HepG2 (cell line): ENCODE measurements at regions not wholly inside any gene's neighbourhood (a gene's known extent, or its start where the extent isn't known, plus 50 kb on each side); places are given as distances from the start of the nearest gene placed in this dataset.

ENCODE experiments used
- ATAC-seq: fragments of 200-7000 bp; cut with Tn5 transposase; 3 replicates; pipeline ENCODE4 v1.9.1; 2020; ENCODE audit warnings: mild to moderate bottlenecking, moderate library complexity
- BruUV-seq: library from RNA; stranded (reverse); fragments of 400-500 nt; replicated peaks from 2 replicates; lab custom pipeline; 2021; lab: Mats Ljungman, UMichigan
- CTCF ChIA-PET: fragments of 300-600 bp; formaldehyde crosslinking; extraction: SDS; loops from one replicate; lab custom pipeline; 2021; ENCODE audit warnings: low total read pairs, inconsistent platforms, low intra/inter-chr PET ratio; lab: Yijun Ruan, JAX
- POLR2A ChIA-PET: fragments of 350-600 bp; sonication (Branson Sonifier 250); formaldehyde crosslinking; loops from one replicate; lab custom pipeline; 2020; ENCODE audit warnings: antibody characterized with exemption, inconsistent platforms; lab: Yijun Ruan, JAX
- DNase-seq: peaks from one replicate; pipeline ENCODE4 v3.0.0-alpha.2; 2015; ENCODE audit warnings: low spot score
- FAIRE-seq: peaks from 3 replicates; lab custom pipeline; 2011; peaks lifted over from hg19 to GRCh38; lab: Jason Lieb, UNC
- H2AFZ ChIP-seq: one replicate; pipeline ENCODE4 v1.6.1; 2011; ENCODE audit warnings: low read length, inconsistent platforms
- H3K27ac ChIP-seq: fragments of 300-600 bp; 3 replicates; pipeline ENCODE4 v1.8.0; 2011; ENCODE audit warnings: mixed run types, mild to moderate bottlenecking, mixed read lengths, low read length, inconsistent platforms; ENCODE audit not compliant: insufficient read depth; ENCODE audit errors: extremely low read length
- H3K27me3 ChIP-seq, 2 experiments: fragments of 200-600 bp in 1 of 2; 2 replicates in 1 of 2; 3 replicates in 1 of 2; pipeline versions ENCODE4 v1.6.0 to v1.8.0; 2011; ENCODE audit warnings: low read length in 2 of 2, mild to moderate bottlenecking in 2 of 2, moderate library complexity in 2 of 2, inconsistent platforms in 1 of 2; ENCODE audit not compliant: insufficient read depth in 2 of 2, control insufficient read depth in 1 of 2
- H3K36me3 ChIP-seq, 2 experiments: fragments of 200-600 bp in 1 of 2; replicated peaks in 1 of 2; 2 replicates in 1 of 2; 3 replicates in 1 of 2; pipeline versions ENCODE4 v1.5.1 to v1.8.0; 2011; ENCODE audit warnings: low read length in 2 of 2, inconsistent platforms in 1 of 2; ENCODE audit not compliant: insufficient read depth in 2 of 2, control insufficient read depth in 1 of 2
- H3K4me1 ChIP-seq: 2 replicates; pipeline ENCODE4 v1.5.1; 2012; ENCODE audit warnings: low read length, inconsistent platforms; ENCODE audit not compliant: insufficient read depth
- H3K4me2 ChIP-seq: 2 replicates; pipeline ENCODE4 v1.6.0; 2011; ENCODE audit warnings: low read depth, low read length, inconsistent platforms
- H3K4me3 ChIP-seq, 3 experiments: fragments of 200-600 bp in 1 of 3; sonication (generic), shearing (Covaris generic) in 1 of 3; replicated peaks in 1 of 3; 2 replicates each; pipeline ENCODE4 v1.5.1; 2011 to 2016; ENCODE audit warnings: low read length in 3 of 3, inconsistent platforms in 2 of 3, low read depth in 2 of 3, mild to moderate bottlenecking in 2 of 3, control low read depth in 1 of 3, mixed read lengths in 1 of 3; ENCODE audit not compliant: insufficient read depth in 1 of 3
- H3K79me2 ChIP-seq: one replicate; pipeline ENCODE4 v1.6.1; 2011; ENCODE audit warnings: low read length, inconsistent platforms; ENCODE audit not compliant: insufficient read depth
- H3K9ac ChIP-seq: 2 replicates; pipeline ENCODE4 v1.6.0; 2011; ENCODE audit warnings: mild to moderate bottlenecking, low read depth, low read length, inconsistent platforms; ENCODE audit not compliant: insufficient read depth
- H3K9me3 ChIP-seq: 2 replicates; pipeline ENCODE4 v1.5.1; 2012; ENCODE audit warnings: mild to moderate bottlenecking, low read length
- H4K20me1 ChIP-seq: 2 replicates; pipeline ENCODE4 v1.6.0; 2011; ENCODE audit warnings: inconsistent platforms, mild to moderate bottlenecking, low read length, moderate library complexity; ENCODE audit not compliant: insufficient read depth
- HOXA3 ChIP-seq: sonication (generic); formaldehyde crosslinking; IDR thresholded peaks from 2 replicates; pipeline ENCODE4 v1.5.0; 2020; ENCODE audit warnings: missing genetic modification reagents
- IKZF4 ChIP-seq: sonication (generic); formaldehyde crosslinking; IDR thresholded peaks from 2 replicates; pipeline ENCODE4 v1.5.1; 2020; ENCODE audit warnings: borderline replicate concordance, mild to moderate bottlenecking, low read depth, missing genetic modification reagents; ENCODE audit errors: not compliant biosample characterization
- NR1H2 ChIP-seq: sonication (generic); formaldehyde crosslinking; IDR thresholded peaks from 2 replicates; pipeline ENCODE4 v1.8.1; 2022; ENCODE audit warnings: low read depth, missing genetic modification reagents, borderline replicate concordance
- RFX3 ChIP-seq: IDR thresholded peaks from 2 replicates; pipeline ENCODE4 v1.6.1; 2016; ENCODE audit warnings: missing biosample characterization, missing genetic modification reagents
- ZNF510 ChIP-seq: sonication (generic); formaldehyde crosslinking; IDR thresholded peaks from 2 replicates; pipeline ENCODE4 v1.4.0; 2020; ENCODE audit warnings: low read depth, mild to moderate bottlenecking, missing genetic modification reagents
- ZNF614 ChIP-seq: IDR thresholded peaks from 2 replicates; pipeline ENCODE4 v1.6.1; 2018; ENCODE audit warnings: missing biosample characterization, missing genetic modification reagents, inconsistent platforms, borderline replicate concordance
- WGBS: methylation state at CpG from one replicate; pipeline ENCODE4 v1.1.6; 2017; ENCODE audit warnings: low lambda C conversion rate; 5-methylcytosine and 5-hydroxymethylcytosine counted together
- in situ Hi-C: cut with HindIII; loops from 2 replicates; pipeline ENCODE4 v1.10.0; 2017; ENCODE audit warnings: low pct_unique_long_range_greater_than_20kb; ENCODE audit not compliant: extremely low pct_ligation_motif_present
- intact Hi-C: fragments of 100-400 bp; cut with micrococcal nuclease; formaldehyde crosslinking; loops from one replicate; pipeline ENCODE4 v1.10.0; 2022; ENCODE audit not compliant: unreplicated experiment
- TF ChIP-seq, protein P1 (sequence below): sonication (generic); formaldehyde crosslinking; IDR thresholded peaks from 2 replicates; pipeline ENCODE4 v1.9.0; 2021; ENCODE audit warnings: mild to moderate bottlenecking, missing genetic modification reagents
- TF ChIP-seq, protein P2 (sequence below): sonication (generic); formaldehyde crosslinking; IDR thresholded peaks from 2 replicates; pipeline ENCODE4 v1.5.1; 2020; ENCODE audit warnings: mild to moderate bottlenecking, missing genetic modification reagents, borderline replicate concordance
- TF ChIP-seq, protein P3 (sequence below): sonication (generic); formaldehyde crosslinking; IDR thresholded peaks from 2 replicates; pipeline ENCODE4 v1.4.0; 2020; ENCODE audit warnings: missing genetic modification reagents
- TF ChIP-seq, protein P4 (sequence below): IDR thresholded peaks from 2 replicates; pipeline ENCODE4 v1.4.0; 2020; ENCODE audit warnings: mild to moderate bottlenecking, missing genetic modification reagents

DNA sequence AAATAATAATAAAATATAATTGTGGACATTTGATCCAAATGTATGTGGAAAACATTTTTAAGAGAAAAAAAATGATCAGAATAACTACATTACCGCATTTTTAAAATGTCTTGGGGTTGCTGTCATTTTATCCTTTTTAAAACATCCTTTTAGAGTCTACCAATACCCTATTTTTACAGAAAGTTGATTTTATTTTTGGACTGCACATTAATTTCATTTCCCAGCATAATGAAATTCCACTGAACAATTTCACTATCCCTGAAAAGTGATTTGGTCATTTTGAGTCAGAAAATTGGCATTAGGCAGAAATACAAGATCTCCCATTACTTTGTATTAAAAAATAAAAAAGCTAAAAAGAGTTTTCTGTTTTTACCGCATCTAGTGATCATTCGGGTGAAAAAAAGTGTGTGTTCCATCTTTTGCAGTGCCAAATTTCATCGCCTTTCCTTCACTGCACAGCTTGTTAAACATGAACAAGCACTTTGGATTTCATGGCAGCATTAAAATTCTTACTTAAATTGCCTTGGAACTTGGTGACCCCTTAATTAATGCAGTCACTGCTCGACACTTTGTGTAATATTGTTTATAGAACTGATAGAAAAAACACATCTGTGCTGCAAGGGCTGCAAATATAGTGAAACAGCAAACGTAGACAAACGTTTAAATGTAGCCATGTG, 611.7 kb downstream of the TSN start:
- Histone ChIP-seq H3K4me1 (no peaks in the 10 kb centered on the region), H4K20me1 (no peaks in the 10 kb centered on the region), H3K27me3 (no peaks in the 10 kb centered on the region), H3K4me2 (no peak overlapping the region), H3K9ac (no peak overlapping the region), H2AFZ (no peak overlapping the region), H3K4me3 (no peak overlapping the region), H3K36me3 (no peaks in the 10 kb centered on the region), H3K27ac (no peak overlapping the region), H3K79me2 (no peaks in the 10 kb centered on the region), H3K9me3 (no peaks in the 10 kb centered on the region)
- intact Hi-C loops = no loop called here
- BruUV-seq = no TSS peak
- in situ Hi-C loops = no loop called here
- FAIRE-seq = no peak
- WGBS = 21% methylated on average over 7 of the region's 7 CpGs
- no peak for DNase-seq
- ChIA-PET POLR2A (no interaction called here), CTCF (no interaction called here)
- ATAC-seq = no peak
- TF ChIP-seq, protein P1, sequence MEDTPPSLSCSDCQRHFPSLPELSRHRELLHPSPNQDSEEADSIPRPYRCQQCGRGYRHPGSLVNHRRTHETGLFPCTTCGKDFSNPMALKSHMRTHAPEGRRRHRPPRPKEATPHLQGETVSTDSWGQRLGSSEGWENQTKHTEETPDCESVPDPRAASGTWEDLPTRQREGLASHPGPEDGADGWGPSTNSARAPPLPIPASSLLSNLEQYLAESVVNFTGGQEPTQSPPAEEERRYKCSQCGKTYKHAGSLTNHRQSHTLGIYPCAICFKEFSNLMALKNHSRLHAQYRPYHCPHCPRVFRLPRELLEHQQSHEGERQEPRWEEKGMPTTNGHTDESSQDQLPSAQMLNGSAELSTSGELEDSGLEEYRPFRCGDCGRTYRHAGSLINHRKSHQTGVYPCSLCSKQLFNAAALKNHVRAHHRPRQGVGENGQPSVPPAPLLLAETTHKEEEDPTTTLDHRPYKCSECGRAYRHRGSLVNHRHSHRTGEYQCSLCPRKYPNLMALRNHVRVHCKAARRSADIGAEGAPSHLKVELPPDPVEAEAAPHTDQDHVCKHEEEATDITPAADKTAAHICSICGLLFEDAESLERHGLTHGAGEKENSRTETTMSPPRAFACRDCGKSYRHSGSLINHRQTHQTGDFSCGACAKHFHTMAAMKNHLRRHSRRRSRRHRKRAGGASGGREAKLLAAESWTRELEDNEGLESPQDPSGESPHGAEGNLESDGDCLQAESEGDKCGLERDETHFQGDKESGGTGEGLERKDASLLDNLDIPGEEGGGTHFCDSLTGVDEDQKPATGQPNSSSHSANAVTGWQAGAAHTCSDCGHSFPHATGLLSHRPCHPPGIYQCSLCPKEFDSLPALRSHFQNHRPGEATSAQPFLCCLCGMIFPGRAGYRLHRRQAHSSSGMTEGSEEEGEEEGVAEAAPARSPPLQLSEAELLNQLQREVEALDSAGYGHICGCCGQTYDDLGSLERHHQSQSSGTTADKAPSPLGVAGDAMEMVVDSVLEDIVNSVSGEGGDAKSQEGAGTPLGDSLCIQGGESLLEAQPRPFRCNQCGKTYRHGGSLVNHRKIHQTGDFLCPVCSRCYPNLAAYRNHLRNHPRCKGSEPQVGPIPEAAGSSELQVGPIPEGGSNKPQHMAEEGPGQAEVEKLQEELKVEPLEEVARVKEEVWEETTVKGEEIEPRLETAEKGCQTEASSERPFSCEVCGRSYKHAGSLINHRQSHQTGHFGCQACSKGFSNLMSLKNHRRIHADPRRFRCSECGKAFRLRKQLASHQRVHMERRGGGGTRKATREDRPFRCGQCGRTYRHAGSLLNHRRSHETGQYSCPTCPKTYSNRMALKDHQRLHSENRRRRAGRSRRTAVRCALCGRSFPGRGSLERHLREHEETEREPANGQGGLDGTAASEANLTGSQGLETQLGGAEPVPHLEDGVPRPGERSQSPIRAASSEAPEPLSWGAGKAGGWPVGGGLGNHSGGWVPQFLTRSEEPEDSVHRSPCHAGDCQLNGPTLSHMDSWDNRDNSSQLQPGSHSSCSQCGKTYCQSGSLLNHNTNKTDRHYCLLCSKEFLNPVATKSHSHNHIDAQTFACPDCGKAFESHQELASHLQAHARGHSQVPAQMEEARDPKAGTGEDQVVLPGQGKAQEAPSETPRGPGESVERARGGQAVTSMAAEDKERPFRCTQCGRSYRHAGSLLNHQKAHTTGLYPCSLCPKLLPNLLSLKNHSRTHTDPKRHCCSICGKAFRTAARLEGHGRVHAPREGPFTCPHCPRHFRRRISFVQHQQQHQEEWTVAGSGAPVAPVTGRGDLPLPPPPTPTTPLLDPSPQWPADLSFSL (CRISPR knock-in tag) = no peak
- TF ChIP-seq RFX3 (CRISPR knock-in tag) (no peak), NR1H2 (CRISPR knock-in tag) (no peak), ZNF614 (CRISPR knock-in tag) (no peak), HOXA3 (CRISPR knock-in tag) (no peak), IKZF4 (CRISPR knock-in tag) (no peak), ZNF510 (CRISPR knock-in tag) (no peak)
- TF ChIP-seq, protein P2, sequence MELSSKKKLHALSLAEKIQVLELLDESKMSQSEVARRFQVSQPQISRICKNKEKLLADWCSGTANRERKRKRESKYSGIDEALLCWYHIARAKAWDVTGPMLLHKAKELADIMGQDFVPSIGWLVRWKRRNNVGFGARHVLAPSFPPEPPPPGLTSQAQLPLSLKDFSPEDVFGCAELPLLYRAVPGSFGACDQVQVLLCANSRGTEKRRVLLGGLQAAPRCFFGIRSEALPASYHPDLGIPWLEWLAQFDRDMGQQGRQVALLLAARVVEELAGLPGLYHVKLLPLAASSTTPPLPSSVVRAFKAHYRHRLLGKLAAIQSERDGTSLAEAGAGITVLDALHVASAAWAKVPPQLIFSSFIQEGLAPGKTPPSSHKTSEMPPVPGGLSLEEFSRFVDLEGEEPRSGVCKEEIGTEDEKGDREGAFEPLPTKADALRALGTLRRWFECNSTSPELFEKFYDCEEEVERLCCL (CRISPR knock-in tag) = no peak
- TF ChIP-seq, protein P3, sequence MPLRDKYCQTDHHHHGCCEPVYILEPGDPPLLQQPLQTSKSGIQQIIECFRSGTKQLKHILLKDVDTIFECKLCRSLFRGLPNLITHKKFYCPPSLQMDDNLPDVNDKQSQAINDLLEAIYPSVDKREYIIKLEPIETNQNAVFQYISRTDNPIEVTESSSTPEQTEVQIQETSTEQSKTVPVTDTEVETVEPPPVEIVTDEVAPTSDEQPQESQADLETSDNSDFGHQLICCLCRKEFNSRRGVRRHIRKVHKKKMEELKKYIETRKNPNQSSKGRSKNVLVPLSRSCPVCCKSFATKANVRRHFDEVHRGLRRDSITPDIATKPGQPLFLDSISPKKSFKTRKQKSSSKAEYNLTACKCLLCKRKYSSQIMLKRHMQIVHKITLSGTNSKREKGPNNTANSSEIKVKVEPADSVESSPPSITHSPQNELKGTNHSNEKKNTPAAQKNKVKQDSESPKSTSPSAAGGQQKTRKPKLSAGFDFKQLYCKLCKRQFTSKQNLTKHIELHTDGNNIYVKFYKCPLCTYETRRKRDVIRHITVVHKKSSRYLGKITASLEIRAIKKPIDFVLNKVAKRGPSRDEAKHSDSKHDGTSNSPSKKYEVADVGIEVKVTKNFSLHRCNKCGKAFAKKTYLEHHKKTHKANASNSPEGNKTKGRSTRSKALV (CRISPR knock-in tag) = no peak
- TF ChIP-seq, protein P4, sequence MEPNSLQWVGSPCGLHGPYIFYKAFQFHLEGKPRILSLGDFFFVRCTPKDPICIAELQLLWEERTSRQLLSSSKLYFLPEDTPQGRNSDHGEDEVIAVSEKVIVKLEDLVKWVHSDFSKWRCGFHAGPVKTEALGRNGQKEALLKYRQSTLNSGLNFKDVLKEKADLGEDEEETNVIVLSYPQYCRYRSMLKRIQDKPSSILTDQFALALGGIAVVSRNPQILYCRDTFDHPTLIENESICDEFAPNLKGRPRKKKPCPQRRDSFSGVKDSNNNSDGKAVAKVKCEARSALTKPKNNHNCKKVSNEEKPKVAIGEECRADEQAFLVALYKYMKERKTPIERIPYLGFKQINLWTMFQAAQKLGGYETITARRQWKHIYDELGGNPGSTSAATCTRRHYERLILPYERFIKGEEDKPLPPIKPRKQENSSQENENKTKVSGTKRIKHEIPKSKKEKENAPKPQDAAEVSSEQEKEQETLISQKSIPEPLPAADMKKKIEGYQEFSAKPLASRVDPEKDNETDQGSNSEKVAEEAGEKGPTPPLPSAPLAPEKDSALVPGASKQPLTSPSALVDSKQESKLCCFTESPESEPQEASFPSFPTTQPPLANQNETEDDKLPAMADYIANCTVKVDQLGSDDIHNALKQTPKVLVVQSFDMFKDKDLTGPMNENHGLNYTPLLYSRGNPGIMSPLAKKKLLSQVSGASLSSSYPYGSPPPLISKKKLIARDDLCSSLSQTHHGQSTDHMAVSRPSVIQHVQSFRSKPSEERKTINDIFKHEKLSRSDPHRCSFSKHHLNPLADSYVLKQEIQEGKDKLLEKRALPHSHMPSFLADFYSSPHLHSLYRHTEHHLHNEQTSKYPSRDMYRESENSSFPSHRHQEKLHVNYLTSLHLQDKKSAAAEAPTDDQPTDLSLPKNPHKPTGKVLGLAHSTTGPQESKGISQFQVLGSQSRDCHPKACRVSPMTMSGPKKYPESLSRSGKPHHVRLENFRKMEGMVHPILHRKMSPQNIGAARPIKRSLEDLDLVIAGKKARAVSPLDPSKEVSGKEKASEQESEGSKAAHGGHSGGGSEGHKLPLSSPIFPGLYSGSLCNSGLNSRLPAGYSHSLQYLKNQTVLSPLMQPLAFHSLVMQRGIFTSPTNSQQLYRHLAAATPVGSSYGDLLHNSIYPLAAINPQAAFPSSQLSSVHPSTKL (CRISPR knock-in tag) = no peak
